AG04450 (cell line): ENCODE measurements at regions not wholly inside any gene's neighbourhood (a gene's known extent, or its start where the extent isn't known, plus 50 kb on each side); places are given as distances from the start of the nearest gene placed in this dataset.

Source experiments
- CTCF ChIA-PET: fragments of 300-600, 350-600 bp; formaldehyde crosslinking; extraction: SDS; loops from one replicate; lab custom pipeline; 2022; ENCODE audit warnings: antibody characterized with exemption, inconsistent platforms; lab: Charles Lee
- POLR2A ChIA-PET: fragments of 350-600 bp; formaldehyde crosslinking; extraction: SDS; loops from one replicate; lab custom pipeline; 2021; ENCODE audit warnings: antibody characterized with exemption, inconsistent platforms; lab: Yijun Ruan, JAX
- DNase-seq: peaks from one replicate; pipeline ENCODE4 v3.0.0-alpha.2; 2011; ENCODE audit warnings: low read depth, low spot score
- H3K27ac ChIP-seq: one replicate; pipeline ENCODE4 v1.5.1; 2012; ENCODE audit warnings: low read depth, low read length, control low read depth
- H3K27me3 ChIP-seq: one replicate; pipeline ENCODE4 v1.6.0; 2012; ENCODE audit warnings: low read length; ENCODE audit not compliant: control insufficient read depth, insufficient read depth
- H3K4me3 ChIP-seq: 2 replicates; pipeline ENCODE4 v1.5.1; 2011; ENCODE audit warnings: mild to moderate bottlenecking, low read depth, low read length, control low read depth
- H3K9me3 ChIP-seq: 2 replicates; pipeline ENCODE4 v1.5.1; 2012; ENCODE audit warnings: low read length; ENCODE audit not compliant: control insufficient read depth, insufficient read depth
- TF ChIP-seq, protein P1 (sequence below): IDR thresholded peaks from 2 replicates; pipeline ENCODE4 v1.5.1; 2011; ENCODE audit warnings: low read depth, low read length, control low read depth, inconsistent platforms

DNA sequence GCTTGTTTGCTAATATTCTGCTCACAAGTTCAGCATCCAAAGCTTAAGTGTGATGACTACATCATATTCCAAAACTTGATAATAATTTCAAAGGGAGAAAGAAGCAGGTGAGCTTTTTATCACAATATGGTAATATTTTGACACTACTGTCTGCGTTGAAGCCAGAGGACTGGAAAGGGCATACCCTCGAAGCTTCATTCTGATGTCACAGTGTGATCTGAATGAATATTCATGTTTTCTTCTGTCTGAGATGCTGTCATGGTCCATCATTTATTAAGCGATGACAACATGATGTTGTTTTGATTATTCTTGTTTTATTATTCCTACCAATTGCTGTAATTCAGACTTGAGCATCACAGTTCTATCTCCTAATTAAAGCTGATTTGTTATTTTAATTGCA is 625.4 kb downstream of the ZPLD1 start:
- H3K4me3 ChIP-seq, result no peak overlapping the region
- CTCF ChIA-PET, result no interaction called here
- no peak for DNase-seq
- TF ChIP-seq, protein P1, sequence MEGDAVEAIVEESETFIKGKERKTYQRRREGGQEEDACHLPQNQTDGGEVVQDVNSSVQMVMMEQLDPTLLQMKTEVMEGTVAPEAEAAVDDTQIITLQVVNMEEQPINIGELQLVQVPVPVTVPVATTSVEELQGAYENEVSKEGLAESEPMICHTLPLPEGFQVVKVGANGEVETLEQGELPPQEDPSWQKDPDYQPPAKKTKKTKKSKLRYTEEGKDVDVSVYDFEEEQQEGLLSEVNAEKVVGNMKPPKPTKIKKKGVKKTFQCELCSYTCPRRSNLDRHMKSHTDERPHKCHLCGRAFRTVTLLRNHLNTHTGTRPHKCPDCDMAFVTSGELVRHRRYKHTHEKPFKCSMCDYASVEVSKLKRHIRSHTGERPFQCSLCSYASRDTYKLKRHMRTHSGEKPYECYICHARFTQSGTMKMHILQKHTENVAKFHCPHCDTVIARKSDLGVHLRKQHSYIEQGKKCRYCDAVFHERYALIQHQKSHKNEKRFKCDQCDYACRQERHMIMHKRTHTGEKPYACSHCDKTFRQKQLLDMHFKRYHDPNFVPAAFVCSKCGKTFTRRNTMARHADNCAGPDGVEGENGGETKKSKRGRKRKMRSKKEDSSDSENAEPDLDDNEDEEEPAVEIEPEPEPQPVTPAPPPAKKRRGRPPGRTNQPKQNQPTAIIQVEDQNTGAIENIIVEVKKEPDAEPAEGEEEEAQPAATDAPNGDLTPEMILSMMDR, result no peak
- POLR2A ChIA-PET, result no interaction called here
- no peak overlapping the region for H3K27ac ChIP-seq
- H3K27me3 ChIP-seq, result no peaks in the 10 kb centered on the region
- H3K9me3 ChIP-seq, result no peaks in the 10 kb centered on the region

DNA sequence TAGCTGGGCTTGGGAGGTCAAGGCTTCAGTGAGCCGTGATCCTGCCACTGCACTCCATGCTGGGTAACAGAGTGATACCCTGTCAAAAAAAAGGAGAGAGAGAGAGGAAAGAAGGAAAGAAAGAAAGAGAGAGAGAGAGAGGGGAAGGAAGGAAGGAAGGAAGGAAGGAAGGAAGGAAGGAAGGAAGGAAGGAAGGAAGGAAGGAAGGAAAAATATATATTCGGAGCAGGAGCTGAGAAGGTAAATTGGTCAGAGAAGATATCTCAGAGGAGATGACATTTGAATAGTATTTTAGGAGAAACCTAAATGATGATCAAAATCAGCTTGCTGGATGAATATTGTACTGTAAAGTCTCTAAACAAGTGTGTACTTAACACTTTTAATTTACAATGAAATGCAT is 633.1 kb downstream of the ZPLD1 start:
- ChIA-PET CTCF (no interaction called here), POLR2A (no interaction called here)
- TF ChIP-seq, protein P1, result no peak
- no peak for DNase-seq
- H3K9me3 ChIP-seq, result no peaks in the 10 kb centered on the region
- no peaks in the 10 kb centered on the region for H3K27me3 ChIP-seq
- H3K4me3 ChIP-seq, result no peak overlapping the region
- H3K27ac ChIP-seq, result no peak overlapping the region

DNA sequence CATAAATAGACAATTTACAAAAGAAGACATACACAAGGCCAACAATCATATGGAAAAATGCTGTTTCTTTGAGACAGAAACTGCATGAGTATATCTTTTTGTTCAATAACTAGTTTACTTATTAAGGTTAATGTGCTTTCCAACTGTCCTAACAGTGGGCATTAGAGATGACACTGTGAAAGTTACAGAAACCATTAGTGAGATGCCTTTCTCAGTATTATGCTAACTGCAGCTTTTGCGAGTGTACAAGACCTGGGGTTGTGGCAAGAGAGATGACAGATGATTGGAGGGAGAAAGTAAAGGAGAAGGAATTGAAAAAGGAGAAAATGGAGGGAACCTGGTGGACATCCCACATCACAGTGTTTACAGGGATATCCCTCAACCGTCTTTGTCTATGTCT is 640.5 kb downstream of the ZPLD1 start:
- no peak for DNase-seq
- H3K4me3 ChIP-seq, result no peak overlapping the region
- CTCF ChIA-PET, result no interaction called here
- POLR2A ChIA-PET, result no interaction called here
- H3K9me3 ChIP-seq, result no peaks in the 10 kb centered on the region
- H3K27ac ChIP-seq, result no peak overlapping the region
- TF ChIP-seq, protein P1, result no peak
- H3K27me3 ChIP-seq, result no peaks in the 10 kb centered on the region

DNA sequence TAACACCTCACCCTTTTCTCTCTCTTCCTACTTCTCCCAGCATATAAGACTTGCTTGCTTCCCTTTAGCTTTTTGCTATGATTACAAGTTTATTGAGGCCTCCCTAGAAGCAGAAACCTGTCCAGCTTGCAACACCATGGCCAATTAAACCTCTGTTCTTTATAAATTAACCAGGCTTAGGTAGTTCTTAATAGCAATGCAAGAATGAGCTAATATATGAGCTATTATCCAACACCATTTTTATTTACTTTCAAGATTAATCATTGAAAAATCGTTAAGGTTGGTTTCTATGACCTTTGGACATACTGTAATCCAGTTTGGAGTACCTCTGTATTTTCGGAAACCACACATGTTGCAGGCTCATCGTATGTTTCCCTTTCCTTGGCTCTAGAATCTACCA is 643.1 kb downstream of the ZPLD1 start:
- no peak for DNase-seq
- ChIA-PET CTCF (no interaction called here), POLR2A (no interaction called here)
- Histone ChIP-seq H3K27me3 (no peaks in the 10 kb centered on the region), H3K27ac (no peak overlapping the region), H3K4me3 (no peak overlapping the region), H3K9me3 (no peaks in the 10 kb centered on the region)
- TF ChIP-seq, protein P1, result no peak

DNA sequence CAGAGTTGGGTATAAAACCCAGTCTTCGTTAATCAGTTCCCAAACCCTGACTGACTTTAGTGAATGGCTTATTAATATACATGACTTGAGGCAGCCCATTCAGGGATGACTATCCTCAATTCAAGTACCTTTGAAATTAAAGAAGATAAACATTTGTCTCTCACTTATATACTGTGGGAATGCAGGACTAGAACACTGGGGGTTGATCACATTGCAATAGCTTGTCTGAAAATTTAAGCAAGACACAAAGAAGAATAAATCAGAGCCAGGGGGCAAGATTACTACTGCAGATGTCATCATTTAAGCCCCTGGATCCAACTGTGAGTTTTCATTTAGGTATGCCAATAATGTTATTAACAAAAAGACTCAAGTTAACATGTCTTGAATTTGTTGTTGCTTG is 647.7 kb downstream of the ZPLD1 start:
- Histone ChIP-seq H3K9me3 (no peaks in the 10 kb centered on the region; the same call in 1 of the 2 replicates), H3K27me3 (no peaks in the 10 kb centered on the region), H3K27ac (no peak overlapping the region), H3K4me3 (no peak overlapping the region)
- CTCF ChIA-PET, result no interaction called here
- TF ChIP-seq, protein P1, result no peak
- no peak for DNase-seq
- POLR2A ChIA-PET, result no interaction called here
